ENCODE measurements at regions not wholly inside any gene's neighbourhood (a gene's known extent, or its start where the extent isn't known, plus 50 kb on each side); places are given as distances from the start of the nearest gene placed in this dataset.

DNA sequence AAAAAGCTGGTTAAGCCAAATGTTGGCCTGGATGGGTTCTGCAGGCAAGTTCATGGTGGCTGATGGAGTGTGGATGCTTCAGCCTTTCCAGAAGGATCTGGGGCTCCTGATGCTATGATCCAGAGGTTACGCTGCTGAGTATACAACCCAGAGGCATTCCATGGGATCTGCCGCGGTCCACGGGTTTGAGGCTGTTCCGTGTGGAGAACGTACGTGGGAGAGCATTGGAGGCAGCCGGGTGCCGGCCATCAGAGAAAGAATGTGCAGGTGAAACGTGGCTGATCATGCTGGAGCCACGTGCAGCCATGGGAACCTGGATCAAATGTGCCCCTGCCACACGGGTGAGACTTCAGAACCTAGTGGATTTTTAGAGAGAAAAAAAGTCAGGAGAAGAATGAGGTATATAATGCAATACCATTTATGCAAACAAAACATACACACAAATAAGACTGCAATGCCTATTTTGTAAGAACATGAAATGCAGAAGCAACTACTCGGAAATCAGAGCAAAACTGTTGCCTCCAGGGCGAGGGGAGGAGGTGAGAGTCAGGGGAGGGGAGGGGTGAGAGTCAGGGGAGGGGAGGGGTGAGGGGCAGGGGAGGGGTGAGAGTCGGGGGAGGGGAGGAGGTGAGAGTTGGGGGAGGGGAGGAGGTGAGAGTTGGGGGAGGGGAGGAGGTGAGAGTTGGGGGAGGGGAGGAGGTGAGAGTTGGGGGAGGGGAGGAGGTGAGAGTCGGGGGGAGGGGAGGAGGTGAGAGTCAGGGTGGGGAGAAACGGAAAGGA, 116.5 kb upstream of the C1orf174 start:
- DNase-seq (ENCODE audit: low spot score): no peak

DNA sequence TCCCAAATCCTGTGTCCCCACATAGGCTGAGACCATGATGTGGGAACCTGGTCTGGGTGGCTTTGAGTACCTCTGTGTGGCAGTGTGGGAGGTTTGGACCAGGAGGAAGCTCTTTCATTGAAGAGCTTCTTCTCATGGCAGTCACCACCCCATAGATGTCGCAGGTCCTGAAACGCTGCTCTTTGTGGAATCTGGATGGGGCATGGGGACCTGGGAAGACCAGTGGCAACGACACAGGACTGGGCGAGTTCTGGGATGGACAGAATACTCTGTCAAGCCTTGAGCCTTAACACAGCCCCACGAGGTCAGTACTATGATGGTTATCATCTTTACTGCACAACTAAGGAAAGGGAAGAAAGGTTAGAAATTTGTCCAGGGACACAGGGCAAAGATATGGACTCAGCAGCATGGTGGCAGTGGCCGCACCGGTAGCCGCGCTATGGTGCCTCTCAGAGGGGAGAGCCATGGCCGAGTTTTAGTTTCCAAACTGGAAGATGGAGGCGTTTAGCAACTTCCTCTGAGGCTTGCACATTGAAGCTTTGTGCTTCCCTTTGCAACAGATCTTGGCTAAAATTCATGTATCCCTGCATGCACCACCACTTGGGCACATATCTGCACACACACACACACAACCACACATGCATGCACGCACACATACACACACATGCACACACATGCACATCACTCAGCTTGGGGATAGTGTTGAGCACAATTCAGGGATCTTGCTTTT, 117.7 kb upstream of the C1orf174 start:
- no peak for DNase-seq (ENCODE audit: low spot score)

DNA sequence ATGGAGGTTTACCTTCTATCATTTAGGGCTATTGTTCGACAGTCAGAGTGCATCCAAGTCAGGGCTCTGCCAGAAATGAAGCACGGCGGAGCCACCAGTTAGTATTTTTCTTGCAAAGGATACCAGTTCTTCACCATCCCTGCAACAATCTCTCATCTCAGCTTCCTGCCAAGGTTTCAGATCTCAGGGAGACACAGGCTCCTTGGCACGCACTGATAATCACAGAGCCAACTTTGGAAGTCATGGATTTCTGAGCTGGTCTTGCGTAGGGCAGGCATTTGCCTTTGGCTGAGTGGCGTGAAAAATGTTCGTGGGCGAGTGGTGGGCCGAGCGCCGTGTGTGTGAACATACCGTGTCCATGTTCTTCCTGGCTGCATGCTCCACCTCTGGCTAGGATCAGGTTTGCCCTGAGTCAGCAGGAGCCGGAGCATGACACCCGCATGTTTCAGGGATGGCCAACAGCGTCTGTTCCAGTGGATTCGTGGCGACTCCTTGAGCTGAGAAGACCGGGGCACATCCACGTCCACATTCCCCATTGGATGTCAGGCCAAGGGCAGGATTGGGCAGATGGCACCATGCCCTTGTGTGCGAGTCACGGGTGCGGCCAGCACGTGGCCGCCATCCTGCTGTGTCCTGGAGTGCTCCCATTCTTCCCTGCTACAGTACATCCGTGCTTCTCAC, 118.5 kb upstream of the C1orf174 start:
- DNase-seq (ENCODE audit: low spot score): no peak

DNA sequence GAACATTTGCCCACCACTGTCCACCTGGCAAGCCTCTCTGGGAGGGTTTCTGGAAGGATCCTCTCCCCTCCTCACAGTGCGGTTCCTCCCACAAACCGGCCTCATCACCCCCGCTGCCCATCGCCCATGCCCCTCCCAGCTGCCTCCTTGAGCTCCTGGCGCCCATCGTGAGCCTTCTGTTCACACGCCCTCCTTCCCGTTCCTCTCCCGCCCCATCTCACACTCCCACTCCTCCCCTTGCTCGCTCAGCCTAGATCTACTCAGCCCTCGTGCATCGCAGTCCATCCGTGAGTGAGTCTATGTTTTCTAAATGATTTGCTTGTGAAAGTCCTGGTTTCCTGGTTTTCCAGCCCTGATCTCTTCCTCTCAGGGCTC, 119.1 kb upstream of the C1orf174 start:
- DNase-seq (ENCODE audit: low spot score): no peak

DNA sequence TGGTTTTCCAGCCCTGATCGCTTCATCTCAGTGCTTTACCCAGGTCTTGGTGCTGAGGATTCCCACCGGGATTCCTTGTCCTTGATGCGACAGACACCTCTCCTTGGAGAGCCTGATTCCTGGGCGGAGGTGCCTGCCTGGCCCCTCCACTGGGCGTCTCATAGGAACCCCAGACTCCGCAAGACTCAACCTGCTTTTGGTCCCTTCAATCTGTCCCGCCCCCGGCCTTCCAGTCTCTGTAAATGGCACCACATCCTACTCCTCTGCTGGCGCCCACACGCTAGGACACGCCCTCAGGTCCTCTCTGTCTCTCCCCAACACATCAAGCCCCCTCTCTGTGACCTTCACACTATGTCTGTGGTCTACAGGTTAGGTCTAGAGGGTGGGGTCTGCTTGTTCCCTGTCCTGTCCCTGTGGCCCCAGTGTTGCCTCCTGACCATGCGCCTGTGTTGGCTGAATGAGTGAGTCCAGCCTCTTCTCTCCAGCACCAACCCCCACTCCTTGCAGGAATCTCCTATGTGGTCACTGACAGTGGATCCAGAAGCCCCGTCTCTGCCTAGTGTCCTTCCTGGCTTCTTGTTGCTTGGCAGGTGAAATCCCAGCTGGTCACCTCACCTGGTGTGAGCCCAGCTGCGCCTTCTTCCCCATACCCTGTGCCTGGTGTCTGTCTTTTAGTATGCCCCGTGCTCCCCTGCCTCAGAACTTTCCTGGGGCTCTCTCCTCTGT, 119.7 kb upstream of the C1orf174 start:
- no peak for DNase-seq (ENCODE audit: low spot score)

DNA sequence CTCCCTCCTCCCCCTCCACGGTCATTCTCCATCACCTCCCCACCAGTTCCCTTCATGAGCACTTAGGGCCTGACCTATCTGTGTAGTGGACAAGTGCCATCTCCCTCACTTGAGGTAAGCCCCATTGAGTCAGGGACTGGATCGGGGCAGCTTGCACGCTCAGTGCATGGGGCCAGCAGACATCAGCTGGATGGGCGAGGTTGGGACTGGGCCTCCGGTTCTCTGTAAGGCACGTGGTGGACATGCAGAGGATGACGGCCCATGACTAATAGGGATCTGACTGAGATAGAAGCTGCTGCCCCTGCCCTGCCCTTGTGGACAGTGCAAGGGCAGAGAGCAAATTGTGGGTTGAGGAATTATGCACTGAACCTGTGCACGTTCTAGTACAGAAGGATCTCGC, 120.4 kb upstream of the C1orf174 start:
- DNase-seq (ENCODE audit: low spot score): no peak

DNA sequence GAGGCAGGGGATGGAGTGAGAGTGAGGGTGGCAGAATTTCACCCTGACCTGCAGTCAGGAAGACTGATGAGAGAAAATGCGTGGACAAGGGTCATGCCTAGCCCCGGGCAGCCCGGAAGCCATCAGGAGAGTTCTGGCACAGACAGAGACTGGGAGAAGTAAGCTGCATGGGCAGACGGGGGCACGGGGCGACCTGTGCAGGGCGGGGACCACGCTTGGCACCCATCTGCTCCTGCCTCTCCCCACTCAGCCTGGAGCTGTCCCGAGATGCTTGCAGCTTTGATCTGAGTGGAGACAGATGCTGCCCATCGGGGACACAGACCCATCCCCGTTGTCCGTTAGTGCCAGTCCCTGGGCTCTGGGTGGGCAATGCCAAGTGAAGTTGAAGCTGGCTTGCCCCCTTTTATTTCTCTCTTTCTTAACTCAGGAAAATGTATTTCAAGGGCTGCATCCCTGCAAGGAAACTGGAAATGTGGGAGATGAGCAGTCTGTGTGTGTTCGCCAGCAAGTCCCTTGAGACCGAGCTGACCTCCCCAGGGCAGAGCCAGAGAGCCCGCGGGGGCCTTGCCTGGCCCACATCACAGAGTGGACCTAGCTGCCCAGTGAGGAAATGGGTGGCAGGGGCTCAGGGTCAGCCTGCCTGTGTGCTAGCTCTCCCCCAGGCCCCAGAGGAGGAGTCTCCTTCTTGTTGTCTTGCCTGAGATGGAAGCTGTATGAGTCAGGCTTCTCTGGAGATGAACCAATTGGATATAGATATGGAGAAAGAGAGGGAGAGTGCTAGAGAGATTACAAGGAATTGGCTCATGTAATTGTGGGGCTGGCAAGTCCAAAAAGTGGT, 121.3 kb upstream of the C1orf174 start:
- DNase-seq (ENCODE audit: low spot score): no peak

DNA sequence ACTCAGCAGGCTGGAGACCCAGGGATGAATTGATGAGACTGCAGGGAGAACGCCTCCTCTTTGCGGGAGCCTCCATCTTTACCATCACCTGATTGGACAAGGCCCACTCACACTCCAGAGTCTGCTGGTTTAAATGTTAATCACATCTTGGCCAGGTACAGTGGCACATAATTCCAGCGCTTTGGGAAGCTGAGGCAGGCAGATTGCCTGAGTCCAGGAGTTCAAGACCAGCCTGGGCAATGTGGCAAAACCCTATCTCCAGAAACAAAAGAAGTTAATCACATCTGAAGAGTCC, 121.8 kb upstream of the C1orf174 start:
- no peak for DNase-seq (ENCODE audit: low spot score)

DNA sequence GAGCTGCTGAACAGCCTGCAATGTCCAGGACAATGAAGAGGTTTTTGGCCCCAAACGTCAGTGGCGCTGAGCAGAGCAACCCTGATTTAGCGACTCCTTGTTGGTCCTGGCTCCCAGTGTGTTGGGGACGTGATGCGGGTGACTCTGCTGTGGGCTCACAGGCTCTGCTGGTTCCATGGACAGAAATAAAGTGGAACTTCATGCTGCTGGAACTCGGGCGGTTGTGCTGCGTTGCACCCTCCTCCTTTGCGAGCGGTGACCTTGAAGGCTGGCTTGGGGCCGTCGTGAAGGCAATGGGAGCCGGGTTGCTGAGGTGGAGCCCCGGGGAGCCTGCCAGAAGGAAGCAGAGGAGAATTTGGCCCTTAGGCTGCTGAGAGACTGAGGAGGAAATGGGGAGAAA, 122.6 kb upstream of the C1orf174 start:
- no peak for DNase-seq (ENCODE audit: low spot score)

DNA sequence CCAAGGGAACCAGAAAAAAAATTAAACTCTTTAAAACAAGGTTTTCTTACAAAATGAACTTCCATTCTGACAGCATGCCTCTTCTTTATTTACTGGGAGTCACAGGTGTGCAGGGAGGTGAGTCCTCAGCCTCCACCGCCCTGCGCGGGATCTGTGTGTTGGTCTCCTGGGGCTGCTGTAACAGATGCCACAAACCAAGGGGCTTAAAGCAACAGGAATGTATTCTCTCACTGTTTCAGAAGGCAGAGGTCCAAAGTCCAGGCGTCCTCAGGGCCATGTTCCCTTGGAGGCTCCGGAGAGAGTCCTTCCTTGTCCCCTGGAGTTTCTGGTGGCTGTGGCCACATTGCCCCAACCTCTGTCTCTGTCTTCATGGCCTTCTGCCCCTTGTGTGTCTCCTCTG, 123.6 kb upstream of the C1orf174 start:
- DNase-seq (ENCODE audit: low spot score): no peak

DNA sequence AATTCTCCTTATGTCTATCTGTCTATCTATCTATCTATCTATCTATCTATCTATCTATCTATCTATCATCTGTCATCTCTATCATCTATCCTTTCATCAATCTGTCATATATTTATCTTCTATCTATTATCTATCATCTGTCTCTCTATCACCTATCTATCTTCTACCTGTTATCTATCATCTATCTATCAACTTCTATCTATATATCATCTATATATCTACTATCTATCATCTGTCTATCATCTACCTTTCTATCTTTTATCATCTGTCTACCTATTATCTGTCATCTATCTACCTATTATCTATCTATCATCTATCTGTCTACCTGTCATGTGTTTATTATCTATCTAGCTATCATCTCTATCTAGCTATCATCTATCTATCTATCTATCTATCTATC, 124.7 kb upstream of the C1orf174 start:
- DNase-seq (ENCODE audit: low spot score): no peak

DNA sequence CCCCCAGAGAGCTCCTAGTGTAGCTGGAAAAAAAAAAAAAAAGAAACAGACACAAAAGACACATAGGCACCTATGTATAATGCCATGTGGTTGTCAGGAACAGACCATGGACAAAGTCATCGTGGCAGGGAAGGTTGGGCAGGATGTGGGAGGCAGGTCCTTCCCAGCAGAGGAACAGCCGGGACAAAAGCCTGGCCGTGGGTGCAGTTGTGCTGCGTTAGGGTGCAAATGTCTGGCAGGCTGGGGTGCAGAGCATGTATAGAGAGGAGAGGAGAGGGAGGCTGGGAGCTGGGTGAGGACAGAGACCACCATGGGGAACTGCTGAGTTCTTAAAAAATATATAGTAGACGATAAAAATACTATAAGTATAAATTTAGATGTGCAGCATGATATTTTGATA, 125.7 kb upstream of the C1orf174 start:
- no peak for DNase-seq (ENCODE audit: low spot score)

DNA sequence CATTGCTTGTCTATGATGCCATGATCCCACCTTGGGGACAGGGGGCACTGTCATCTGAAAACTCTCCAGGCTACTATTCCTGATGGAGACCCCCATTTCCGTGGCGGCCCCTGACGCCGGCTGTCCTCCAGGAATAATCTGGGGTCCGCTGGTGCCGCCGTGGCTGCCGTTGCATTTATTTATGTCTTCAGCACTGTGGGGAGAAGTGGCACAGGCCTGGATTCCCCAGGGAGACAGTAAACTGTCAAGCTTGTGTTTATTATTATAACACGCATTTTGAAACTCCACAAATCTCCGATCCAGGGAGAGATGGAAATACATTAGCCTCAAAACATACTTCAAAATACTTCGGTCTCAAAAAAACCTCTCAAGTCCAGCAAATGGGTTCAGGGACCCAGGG, 126.9 kb upstream of the C1orf174 start:
- DNase-seq (ENCODE audit: low spot score): no peak

DNA sequence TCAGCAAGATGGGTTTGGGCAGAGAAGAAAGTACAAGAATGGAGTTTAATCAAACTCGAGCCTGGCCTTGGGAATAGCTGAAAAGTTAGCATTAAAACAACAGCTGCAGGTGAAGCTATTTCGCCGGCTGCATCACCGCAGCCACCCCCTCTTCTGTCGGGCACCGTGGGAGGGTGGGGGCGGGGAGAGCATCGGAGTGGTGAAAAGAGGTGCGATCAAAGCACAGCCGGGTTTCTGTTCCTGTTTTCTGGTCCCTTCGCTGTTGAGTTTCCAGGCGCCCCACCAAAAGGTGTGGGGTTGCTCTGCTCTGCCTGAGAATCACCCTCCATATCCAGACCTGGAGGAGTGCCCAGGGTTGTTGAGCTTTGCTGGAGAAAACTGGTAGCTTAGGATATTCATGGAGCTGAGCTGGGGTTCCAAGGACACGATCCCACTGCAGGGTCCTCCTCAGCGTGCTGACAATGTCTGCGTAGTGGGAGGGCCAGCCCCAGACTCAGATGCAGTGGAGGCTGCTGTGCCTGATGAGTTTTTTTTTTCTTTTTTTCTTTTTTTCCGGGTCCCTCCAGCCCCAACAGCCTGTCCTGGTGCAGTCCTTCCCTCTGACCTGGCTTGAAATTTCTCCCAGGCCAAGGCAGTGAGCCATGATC, 127.5 kb upstream of the C1orf174 start:
- DNase-seq (ENCODE audit: low spot score): no peak

DNA sequence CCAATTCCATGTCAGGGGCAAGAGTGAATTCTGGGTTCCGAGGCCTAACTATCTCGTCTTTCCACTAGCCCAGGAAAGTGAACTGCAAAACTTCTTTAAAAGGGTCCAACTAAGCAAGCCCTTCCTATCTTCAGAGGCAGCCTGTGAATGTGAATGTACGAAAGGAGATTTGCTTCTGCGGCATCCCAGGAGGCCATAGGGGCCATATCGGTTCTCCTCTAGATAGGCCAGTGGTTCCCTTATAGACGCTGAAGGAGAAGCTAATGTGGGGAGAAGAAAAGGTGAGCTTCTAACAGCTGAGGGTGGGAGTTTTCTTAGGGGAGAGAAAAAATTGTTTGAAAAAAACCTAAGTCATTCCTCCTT, 128.0 kb upstream of the C1orf174 start:
- no peak for DNase-seq (ENCODE audit: low spot score)

DNA sequence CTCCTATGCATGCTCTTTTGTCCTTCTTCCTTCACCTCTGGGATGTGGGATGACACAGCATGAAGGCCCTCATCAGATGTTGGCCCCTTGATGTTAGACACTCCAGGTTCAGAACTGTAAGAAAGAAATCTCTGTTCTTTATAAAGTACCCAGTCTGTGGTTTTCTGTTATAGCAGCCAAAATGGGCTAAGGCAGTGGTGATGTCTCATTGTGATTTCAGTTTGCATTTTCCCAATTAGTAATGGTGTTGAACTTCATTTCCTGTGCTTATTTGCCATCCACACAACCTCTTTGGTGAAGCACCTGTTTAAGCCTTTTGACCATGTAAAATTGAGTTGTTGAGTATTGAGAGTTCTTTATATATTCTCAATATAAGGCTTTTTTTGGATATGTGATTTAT, 129.3 kb upstream of the C1orf174 start:
- DNase-seq (ENCODE audit: low spot score): no peak

DNA sequence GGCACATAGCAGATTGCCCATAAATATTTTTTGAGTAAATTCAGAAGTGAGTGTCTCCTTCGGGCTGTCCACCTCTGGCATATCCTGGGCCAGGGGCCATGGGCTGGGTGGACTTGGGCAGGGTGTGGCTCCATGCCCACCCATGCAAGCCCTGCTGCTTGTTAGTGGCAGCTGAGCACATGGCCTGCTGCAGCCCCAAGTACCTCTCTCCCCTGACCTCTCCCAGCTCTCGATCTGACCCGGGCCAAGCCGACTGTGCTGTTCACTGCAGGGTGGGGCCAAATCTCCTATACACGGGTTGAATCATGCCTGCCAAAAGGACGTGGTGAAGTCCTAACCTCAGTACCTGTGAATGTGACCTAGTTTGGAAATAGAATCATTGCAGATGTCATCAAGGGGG, 132.5 kb upstream of the C1orf174 start:
- no peak for DNase-seq (ENCODE audit: low spot score)

DNA sequence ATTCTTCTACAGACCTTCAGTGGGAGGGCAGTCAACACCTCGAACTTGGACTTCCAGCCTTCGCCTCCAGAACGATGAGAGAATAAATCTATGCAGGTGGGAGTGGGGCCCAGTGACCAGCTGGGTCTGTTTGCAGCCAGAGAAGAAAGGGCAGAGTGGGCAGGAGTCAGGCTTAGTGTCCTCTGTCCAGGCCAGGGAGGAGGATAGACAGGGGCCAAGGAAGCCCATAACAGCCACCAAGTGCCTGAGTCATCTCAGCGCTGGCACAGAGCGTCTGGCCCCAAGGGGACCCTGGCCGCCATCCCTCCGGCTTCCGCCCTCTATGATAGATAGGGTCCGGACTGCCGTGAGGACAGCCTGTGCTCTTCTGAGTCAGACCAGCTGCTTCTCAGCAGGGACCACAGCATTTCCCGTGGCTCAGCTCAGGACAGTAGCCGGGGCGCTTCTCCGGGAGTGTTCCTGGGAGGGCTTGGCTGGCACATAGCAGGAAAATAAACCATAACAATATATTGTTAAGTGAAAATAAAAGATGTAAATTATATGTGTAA, 133.1 kb upstream of the C1orf174 start:
- no peak for DNase-seq (ENCODE audit: low spot score)

DNA sequence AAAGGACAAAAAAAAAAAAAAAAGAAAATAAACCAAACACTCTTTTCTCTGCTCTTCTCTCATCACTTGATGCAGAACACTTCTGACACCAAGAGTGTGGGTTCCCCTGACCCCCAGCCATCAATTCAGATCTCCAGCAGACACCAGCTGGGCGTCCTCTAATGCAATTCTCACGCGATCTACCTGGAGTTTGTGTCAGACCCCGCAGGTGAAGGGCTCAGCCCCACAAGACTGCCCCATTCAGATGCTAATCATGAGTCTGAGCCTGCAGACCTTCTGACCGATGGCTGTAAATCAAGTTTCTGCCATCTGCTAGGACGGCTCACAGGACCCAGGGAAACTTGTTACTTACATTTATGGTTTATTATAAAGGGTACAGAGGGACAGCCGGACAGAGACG, 133.6 kb upstream of the C1orf174 start:
- DNase-seq (ENCODE audit: low spot score): no peak

DNA sequence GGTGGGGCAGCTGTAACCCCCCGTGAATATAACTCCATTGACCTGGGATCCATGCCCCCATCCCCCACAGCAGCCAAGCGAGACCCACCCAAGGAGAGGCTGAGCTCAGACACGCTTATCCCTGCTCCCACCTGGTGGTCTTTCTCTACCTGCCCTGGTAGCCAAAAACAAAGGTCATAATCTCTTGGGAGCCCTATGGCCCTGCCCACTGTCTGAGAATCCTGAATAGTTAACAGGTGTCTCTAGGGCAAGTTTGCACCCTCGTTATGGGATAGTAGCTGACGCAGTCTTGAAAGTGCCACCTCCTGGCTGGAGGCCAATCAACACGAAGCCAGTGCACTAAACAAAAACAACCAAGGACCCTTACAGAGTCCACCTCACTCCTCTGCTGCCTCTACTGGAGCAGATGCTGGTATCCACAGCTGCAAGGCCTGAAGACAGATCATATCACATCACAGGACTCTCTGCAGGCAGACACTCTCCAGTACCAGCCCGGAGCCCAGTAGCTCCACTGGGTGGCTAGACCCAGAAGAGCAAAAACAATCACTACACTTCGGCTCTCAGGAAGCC, 134.3 kb upstream of the C1orf174 start:
- DNase-seq (ENCODE audit: low spot score): no peak

DNA sequence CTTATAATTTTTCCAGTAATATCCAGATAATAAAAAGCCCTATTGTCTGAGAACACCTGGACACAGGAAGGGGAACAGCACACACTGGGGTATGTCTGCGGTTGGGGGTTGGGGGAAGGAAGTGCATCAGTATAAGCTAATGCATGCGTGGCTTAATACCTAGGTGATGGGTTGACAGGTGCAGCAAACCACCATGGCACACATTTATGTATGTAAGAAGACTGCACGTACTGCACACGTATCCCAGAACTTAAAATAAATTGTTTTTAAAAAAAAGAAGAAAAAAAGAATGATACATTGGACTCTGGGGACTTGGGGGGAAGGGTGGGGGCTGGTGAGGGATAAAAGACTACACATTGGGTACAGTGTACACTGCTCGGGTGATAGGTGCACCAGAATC, 144.9 kb upstream of the C1orf174 start:
- DNase-seq (ENCODE audit: low spot score): no peak
